Activated T-cell treated with anti-CD3 and anti-CD28 coated beads, Interleukin-2, amount 50 U/mL, for 72 hours (primary cell): ENCODE measurements at regions not wholly inside any gene's neighbourhood (a gene's known extent, or its start where the extent isn't known, plus 50 kb on each side); places are given as distances from the start of the nearest gene placed in this dataset.
A peak's percentile ranks its signal among the peaks of the same experiment; 100 is the strongest.

Experiments used
- ATAC-seq, 2 donors: fragments of 150-1000 bp; cut with Tn5 transposase; replicated peaks in 1 of 2; 2 replicates each; pipeline ENCODE4 v1.10.0; 2021; ENCODE audit warnings: moderate library complexity in 2 of 2, mild to moderate bottlenecking in 1 of 2
- DNase-seq, 2 donors: peaks; one replicate each; pipeline ENCODE4 v3.0.0; 2021 to 2022; ENCODE audit warnings: mixed read lengths in 1 of 2
- H3K27ac Mint-ChIP-seq: one replicate; pipeline ENCODE4 v1.8.0; 2022; ENCODE audit warnings: mild to moderate bottlenecking, moderate library complexity, mixed read lengths
- H3K27me3 Mint-ChIP-seq: one replicate; pipeline ENCODE4 v1.8.0; 2022; ENCODE audit warnings: low read depth, mixed read lengths
- H3K36me3 Mint-ChIP-seq, 2 donors: one replicate each; pipeline ENCODE4 v1.8.0; 2022; ENCODE audit warnings: mixed read lengths in 2 of 2, mild to moderate bottlenecking in 1 of 2; ENCODE audit not compliant: insufficient read depth in 2 of 2
- H3K4me1 Mint-ChIP-seq: one replicate; pipeline ENCODE4 v1.8.0; 2022; ENCODE audit warnings: low read depth, mixed read lengths
- H3K4me3 Mint-ChIP-seq, 2 donors: one replicate each; pipeline ENCODE4 v1.8.0; 2022; ENCODE audit warnings: mild to moderate bottlenecking in 2 of 2, mixed read lengths in 2 of 2, moderate library complexity in 2 of 2
- H3K9me3 Mint-ChIP-seq, 2 donors: one replicate each; pipeline ENCODE4 v1.8.0; 2022; ENCODE audit warnings: mixed read lengths in 2 of 2

GRCh38 chrX:9227276-9227675, 193.3 kb upstream of the FAM9B start:
- H3K27ac Mint-ChIP-seq = no peak overlapping the region
- H3K9me3 Mint-ChIP-seq = peaks cover 2 to 5% of the 10 kb centered on the region in 2 donors
- no peaks in the 10 kb centered on the region for H3K27me3 Mint-ChIP-seq
- peaks cover 8% of the 10 kb centered on the region for H3K4me1 Mint-ChIP-seq
- ATAC-seq = no peak
- H3K4me3 Mint-ChIP-seq = no peak overlapping the region
- H3K36me3 Mint-ChIP-seq = peaks cover 4 to 5% of the 10 kb centered on the region in 2 donors
- DNase-seq = no peak

GRCh38 chrX:9231491-9231890, 197.6 kb upstream of the FAM9B start:
- H3K27me3 Mint-ChIP-seq = no peaks in the 10 kb centered on the region
- peak; percentile 77 to 89 for ATAC-seq
- peaks cover 2% of the 10 kb centered on the region in 2 donors for H3K36me3 Mint-ChIP-seq
- no peak overlapping the region for H3K27ac Mint-ChIP-seq
- DNase-seq = peak; percentile 5 to 10
- no peak overlapping the region for H3K4me3 Mint-ChIP-seq
- H3K4me1 Mint-ChIP-seq = peaks cover 6% of the 10 kb centered on the region
- peaks cover 2 to 3% of the 10 kb centered on the region in 2 donors for H3K9me3 Mint-ChIP-seq

GRCh38 chrX:9233141-9233540, 199.2 kb upstream of the FAM9B start:
- Mint-ChIP-seq H3K4me1 (peaks cover 6% of the 10 kb centered on the region), H3K4me3 (no peak overlapping the region), H3K9me3 (peaks cover 2 to 3% of the 10 kb centered on the region in 2 donors), H3K36me3 (peaks cover 2% of the 10 kb centered on the region in 2 donors), H3K27me3 (no peaks in the 10 kb centered on the region), H3K27ac (no peak overlapping the region)
- ATAC-seq = no peak
- no peak for DNase-seq

GRCh38 chrX:9234315-9234714, 200.4 kb upstream of the FAM9B start:
- ATAC-seq = no peak
- Mint-ChIP-seq H3K4me1 (peaks cover 6% of the 10 kb centered on the region), H3K9me3 (peaks cover 2 to 3% of the 10 kb centered on the region in 2 donors), H3K4me3 (no peak overlapping the region), H3K27me3 (no peaks in the 10 kb centered on the region), H3K27ac (no peak overlapping the region), H3K36me3 (peaks cover 2% of the 10 kb centered on the region in 2 donors)
- no peak for DNase-seq

- H3K9me3 Mint-ChIP-seq = peaks cover 2 to 3% of the 10 kb centered on the region in 2 donors
- H3K27ac Mint-ChIP-seq = no peak overlapping the region
- H3K4me1 Mint-ChIP-seq = peaks cover 6% of the 10 kb centered on the region
- peaks cover 0 to 2% of the 10 kb centered on the region in 2 donors for H3K36me3 Mint-ChIP-seq
- DNase-seq = no peak
- no peak for ATAC-seq
- H3K4me3 Mint-ChIP-seq = no peak overlapping the region
- no peaks in the 10 kb centered on the region for H3K27me3 Mint-ChIP-seq
These were observed 201.8 kb upstream of the FAM9B start for GRCh38 chrX:9235722-9236121.

- Mint-ChIP-seq H3K4me1 (no peaks in the 10 kb centered on the region), H3K9me3 (no peaks in the 10 kb centered on the region), H3K4me3 (no peak overlapping the region), H3K27ac (no peak overlapping the region), H3K27me3 (no peaks in the 10 kb centered on the region), H3K36me3 (no peaks in the 10 kb centered on the region)
- ATAC-seq = no peak
- no peak for DNase-seq
These were observed 207.0 kb upstream of the FAM9B start for GRCh38 chrX:9240956-9241355.

GRCh38 chrX:9241427-9241826, 207.5 kb upstream of the FAM9B start:
- DNase-seq (no peak), ATAC-seq (no peak)
- no peak overlapping the region for H3K4me3 Mint-ChIP-seq
- no peaks in the 10 kb centered on the region for H3K27me3 Mint-ChIP-seq
- no peak overlapping the region for H3K27ac Mint-ChIP-seq
- no peaks in the 10 kb centered on the region for H3K4me1 Mint-ChIP-seq
- no peaks in the 10 kb centered on the region for H3K36me3 Mint-ChIP-seq
- no peaks in the 10 kb centered on the region for H3K9me3 Mint-ChIP-seq

- H3K36me3 Mint-ChIP-seq = no peaks in the 10 kb centered on the region
- no peaks in the 10 kb centered on the region for H3K9me3 Mint-ChIP-seq
- H3K4me3 Mint-ChIP-seq = no peak overlapping the region
- no peak for ATAC-seq
- peaks cover 16% of the 10 kb centered on the region for H3K27me3 Mint-ChIP-seq
- no peak overlapping the region for H3K27ac Mint-ChIP-seq
- no peaks in the 10 kb centered on the region for H3K4me1 Mint-ChIP-seq
- DNase-seq = no peak
These were observed 215.3 kb upstream of the FAM9B start for GRCh38 chrX:9249051-9249846.

- no peak overlapping the region for H3K27ac Mint-ChIP-seq
- H3K9me3 Mint-ChIP-seq = no peaks in the 10 kb centered on the region
- H3K4me1 Mint-ChIP-seq = no peaks in the 10 kb centered on the region
- H3K4me3 Mint-ChIP-seq = no peak overlapping the region
- DNase-seq = no peak
- ATAC-seq = no peak
- peaks cover 28% of the 10 kb centered on the region for H3K27me3 Mint-ChIP-seq
- H3K36me3 Mint-ChIP-seq = no peaks in the 10 kb centered on the region
These were observed 212.7 kb upstream of the TBL1X start for GRCh38 chrX:9252182-9252581.

GRCh38 chrX:9253211-9253610, 211.6 kb upstream of the TBL1X start:
- H3K36me3 Mint-ChIP-seq = no peaks in the 10 kb centered on the region
- peaks cover 28% of the 10 kb centered on the region for H3K27me3 Mint-ChIP-seq
- no peak overlapping the region for H3K27ac Mint-ChIP-seq
- H3K9me3 Mint-ChIP-seq = no peaks in the 10 kb centered on the region
- ATAC-seq (no peak), DNase-seq (no peak)
- peaks cover 9% of the 10 kb centered on the region for H3K4me1 Mint-ChIP-seq
- no peak overlapping the region for H3K4me3 Mint-ChIP-seq

- H3K9me3 Mint-ChIP-seq = peaks cover 4 to 9% of the 10 kb centered on the region in 2 donors
- H3K27ac Mint-ChIP-seq = no peak overlapping the region
- ATAC-seq (no peak), DNase-seq (no peak)
- peaks cover 25% of the 10 kb centered on the region for H3K27me3 Mint-ChIP-seq
- H3K4me1 Mint-ChIP-seq = peaks cover 27% of the 10 kb centered on the region
- H3K36me3 Mint-ChIP-seq = peaks cover 3 to 15% of the 10 kb centered on the region in 2 donors
- no peak overlapping the region for H3K4me3 Mint-ChIP-seq
These were observed 207.0 kb upstream of the TBL1X start for GRCh38 chrX:9257718-9258420.

GRCh38 chrX:9258421-9259104, 206.3 kb upstream of the TBL1X start:
- no peak overlapping the region for H3K27ac Mint-ChIP-seq
- ATAC-seq (no peak), DNase-seq (no peak)
- peaks cover 3 to 15% of the 10 kb centered on the region in 2 donors for H3K36me3 Mint-ChIP-seq
- peaks cover 27% of the 10 kb centered on the region for H3K4me1 Mint-ChIP-seq
- H3K4me3 Mint-ChIP-seq = peak overlapping the region in 1 of 2 donors; percentile 36
- H3K9me3 Mint-ChIP-seq = peaks cover 4 to 9% of the 10 kb centered on the region in 2 donors
- H3K27me3 Mint-ChIP-seq = peaks cover 27% of the 10 kb centered on the region

GRCh38 chrX:9260603-9261002, 204.3 kb upstream of the TBL1X start:
- Mint-ChIP-seq H3K27ac (no peak overlapping the region), H3K27me3 (peaks cover 22% of the 10 kb centered on the region), H3K36me3 (peaks cover 3 to 15% of the 10 kb centered on the region in 2 donors), H3K9me3 (peaks cover 4 to 9% of the 10 kb centered on the region in 2 donors), H3K4me3 (no peak overlapping the region), H3K4me1 (peaks cover 27% of the 10 kb centered on the region)
- ATAC-seq = no peak
- DNase-seq = no peak
